ENCODE measurements at regions not wholly inside any gene's neighbourhood (a gene's known extent, or its start where the extent isn't known, plus 50 kb on each side); places are given as distances from the start of the nearest gene placed in this dataset.

GRCh38 chr15:29896062-29896461, 73.8 kb upstream of the TJP1 start:
- Histone ChIP-seq H3K27ac (ENCODE audit: low read depth, low read length, poor library complexity, severe bottlenecking) (no peak overlapping the region), H3K4me3 (ENCODE audit: low read depth, low read length, poor library complexity, severe bottlenecking) (no peak overlapping the region), H2AFZ (ENCODE audit: low read length) (no peak overlapping the region), H3K4me2 (ENCODE audit: low read length) (no peak overlapping the region), H3K36me3 (ENCODE audit: insufficient read depth, low read length) (no peaks in the 10 kb centered on the region), H3K79me2 (ENCODE audit: insufficient read depth, low read depth, low read length) (no peaks in the 10 kb centered on the region), H3K4me1 (ENCODE audit: insufficient read depth, low read length, poor library complexity, severe bottlenecking) (no peaks in the 10 kb centered on the region), H3K9me3 (ENCODE audit: low read length) (no peaks in the 10 kb centered on the region), H4K20me1 (ENCODE audit: insufficient read depth, low read length) (no peaks in the 10 kb centered on the region), H3K9me2 (ENCODE audit: insufficient read depth, low read length) (no peaks in the 10 kb centered on the region)
- intact Hi-C loops (cut with micrococcal nuclease; ENCODE audit: unreplicated experiment), result no loop called here
- ChIA-PET POLR2A (interaction anchor here (0.6 kb wide), 1 partner anchor 191 kb away, joined by 3 read pairs; no protein-coding TSS in a partner anchor), CTCF (ENCODE audit: unreplicated experiment) (no interaction called here)
- BruUV-seq (replicated peaks), result no TSS peak
- DNase-seq (ENCODE audit: low spot score), result no peak
- no peak for TF ChIP-seq CTCF (conservative IDR thresholded peaks at IDR 0.05; ENCODE audit: low read length)
- TF ChIP-seq EZH2phosphoT487 (IDR thresholded peaks at IDR 0.05; ENCODE audit: borderline replicate concordance, low read depth, low read length), result no peak

- Histone ChIP-seq H3K4me2 (ENCODE audit: low read length) (no peak overlapping the region), H3K9me3 (ENCODE audit: low read length) (no peaks in the 10 kb centered on the region), H3K4me3 (ENCODE audit: low read depth, low read length, poor library complexity, severe bottlenecking) (no peak overlapping the region), H3K27ac (ENCODE audit: low read depth, low read length, poor library complexity, severe bottlenecking) (no peak overlapping the region), H3K4me1 (ENCODE audit: insufficient read depth, low read length, poor library complexity, severe bottlenecking) (no peaks in the 10 kb centered on the region), H3K36me3 (ENCODE audit: insufficient read depth, low read length) (no peaks in the 10 kb centered on the region), H4K20me1 (ENCODE audit: insufficient read depth, low read length) (no peaks in the 10 kb centered on the region), H3K9me2 (ENCODE audit: insufficient read depth, low read length) (no peaks in the 10 kb centered on the region), H3K79me2 (ENCODE audit: insufficient read depth, low read depth, low read length) (no peaks in the 10 kb centered on the region), H2AFZ (ENCODE audit: low read length) (no peak overlapping the region)
- intact Hi-C loops (cut with micrococcal nuclease; ENCODE audit: unreplicated experiment), result no loop called here
- TF ChIP-seq EZH2phosphoT487 (IDR thresholded peaks at IDR 0.05; ENCODE audit: borderline replicate concordance, low read depth, low read length), result no peak
- no peak for TF ChIP-seq CTCF (conservative IDR thresholded peaks at IDR 0.05; ENCODE audit: low read length)
- no peak for DNase-seq (ENCODE audit: low spot score)
- no TSS peak for BruUV-seq (replicated peaks)
- ChIA-PET POLR2A (no interaction called here), CTCF (ENCODE audit: unreplicated experiment) (no interaction called here)
Observed at GRCh38 chr15:29891096-29891457, 68.8 kb upstream of the TJP1 start.

- Histone ChIP-seq H3K9me3 (ENCODE audit: low read length) (no peaks in the 10 kb centered on the region), H3K36me3 (ENCODE audit: insufficient read depth, low read length) (no peaks in the 10 kb centered on the region), H3K9me2 (ENCODE audit: insufficient read depth, low read length) (no peaks in the 10 kb centered on the region), H2AFZ (ENCODE audit: low read length) (no peak overlapping the region), H3K4me1 (ENCODE audit: insufficient read depth, low read length, poor library complexity, severe bottlenecking) (no peaks in the 10 kb centered on the region), H3K4me3 (ENCODE audit: low read depth, low read length, poor library complexity, severe bottlenecking) (no peak overlapping the region), H3K79me2 (ENCODE audit: insufficient read depth, low read depth, low read length) (no peaks in the 10 kb centered on the region), H3K27ac (ENCODE audit: low read depth, low read length, poor library complexity, severe bottlenecking) (no peak overlapping the region), H4K20me1 (ENCODE audit: insufficient read depth, low read length) (no peaks in the 10 kb centered on the region), H3K4me2 (ENCODE audit: low read length) (no peak overlapping the region)
- intact Hi-C loops (cut with micrococcal nuclease; ENCODE audit: unreplicated experiment), result no loop called here
- CTCF ChIA-PET (ENCODE audit: unreplicated experiment), result no interaction called here
- POLR2A ChIA-PET, result no interaction called here
- no TSS peak for BruUV-seq (replicated peaks)
- DNase-seq (ENCODE audit: low spot score), result no peak
- TF ChIP-seq EZH2phosphoT487 (IDR thresholded peaks at IDR 0.05; ENCODE audit: borderline replicate concordance, low read depth, low read length) (no peak), CTCF (conservative IDR thresholded peaks at IDR 0.05; ENCODE audit: low read length) (no peak)
Observed at GRCh38 chr15:29890336-29891095, 68.2 kb upstream of the TJP1 start.
